CD4-positive, alpha-beta T cell treated with Interleukin-1 beta for 1 hour (primary cell): ENCODE measurements at regions not wholly inside any gene's neighbourhood (a gene's known extent, or its start where the extent isn't known, plus 50 kb on each side); places are given as distances from the start of the nearest gene placed in this dataset.

ENCODE experiments used
- DNase-seq, 2 donors: peaks; one replicate each; pipeline ENCODE4 v3.0.0-alpha.2; 2020 to 2022

DNA sequence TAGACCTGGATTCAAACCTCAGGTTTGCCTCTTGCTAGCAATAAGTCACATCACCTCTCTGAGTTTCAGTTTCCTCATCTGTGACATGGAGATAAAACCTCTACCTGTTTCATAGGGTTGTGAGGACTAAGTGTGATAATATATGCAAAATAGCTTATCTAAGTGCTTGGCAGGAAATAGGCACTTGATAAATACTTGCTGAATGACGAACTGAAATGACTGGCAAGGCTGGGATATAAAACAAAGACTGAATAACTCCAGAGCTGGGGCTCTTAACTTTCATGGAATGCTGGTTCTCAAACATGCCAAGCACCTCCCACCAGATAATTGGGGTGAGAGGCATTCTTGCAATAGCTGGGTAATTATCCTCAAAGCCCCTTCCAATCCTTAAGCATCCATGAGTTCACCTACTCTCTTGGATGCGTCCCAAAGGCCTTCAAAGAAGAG is 87.6 kb downstream of the ADRB2 start:
- no peak for DNase-seq

DNA sequence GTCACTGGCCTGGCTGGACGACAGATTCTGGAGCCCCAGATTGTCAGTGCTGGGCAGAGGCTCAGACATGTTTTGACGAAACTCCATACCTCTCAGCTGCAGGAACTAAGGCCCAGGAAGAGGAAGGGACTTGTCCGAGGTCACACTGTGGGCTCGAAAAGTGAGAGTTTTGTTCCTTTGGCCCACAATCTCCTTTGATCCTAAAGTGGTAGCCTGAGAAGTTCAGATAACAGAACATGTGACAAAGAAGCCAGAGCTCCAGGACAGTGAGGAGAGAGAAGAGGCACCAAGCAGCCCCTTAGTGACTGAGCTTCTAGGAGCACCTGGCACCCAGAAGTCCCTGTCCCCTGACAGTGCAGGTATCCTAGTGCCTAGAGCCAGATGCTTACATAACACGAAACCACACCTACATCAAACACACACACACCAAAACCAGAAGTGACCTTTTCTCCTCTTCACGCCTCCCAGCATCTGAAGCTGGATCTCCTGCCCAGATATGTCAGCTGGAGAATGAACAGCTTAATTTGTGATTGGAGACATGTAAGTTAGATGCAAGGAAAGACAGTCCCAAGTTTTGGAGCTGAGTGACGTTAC is 88.9 kb downstream of the ADRB2 start:
- DNase-seq = no peak

DNA sequence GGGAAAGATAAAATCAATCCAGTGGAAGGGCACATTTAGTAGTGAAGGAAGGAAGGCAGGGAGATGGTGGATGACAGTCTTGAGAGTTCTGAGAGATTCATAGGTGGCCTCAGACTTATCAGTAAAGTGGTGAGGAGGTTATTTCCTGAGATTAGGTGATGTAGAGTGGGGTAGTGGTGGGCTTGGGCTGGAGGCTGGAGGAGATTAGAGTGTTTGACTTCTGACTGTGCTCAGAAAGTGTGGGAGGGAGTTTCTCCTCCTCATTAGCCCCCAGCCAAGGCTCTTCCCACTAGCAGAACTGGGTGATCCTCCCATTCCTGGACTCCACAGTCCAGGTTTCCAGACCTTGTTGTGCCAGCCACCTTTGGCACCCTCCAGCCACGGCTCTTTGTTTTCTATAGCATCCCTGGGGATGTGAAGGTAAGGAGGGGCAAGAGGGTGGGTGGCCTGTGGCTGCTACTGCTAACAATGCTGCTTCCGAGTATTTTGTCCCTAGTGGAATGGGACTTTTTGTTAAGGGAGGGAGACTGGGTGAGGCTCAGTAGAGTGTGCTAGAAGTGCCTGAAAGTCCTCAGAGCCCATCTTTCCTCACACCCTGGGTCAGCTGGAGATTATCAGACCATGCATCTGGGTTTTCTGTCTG is 94.4 kb downstream of the ADRB2 start:
- no peak for DNase-seq

DNA sequence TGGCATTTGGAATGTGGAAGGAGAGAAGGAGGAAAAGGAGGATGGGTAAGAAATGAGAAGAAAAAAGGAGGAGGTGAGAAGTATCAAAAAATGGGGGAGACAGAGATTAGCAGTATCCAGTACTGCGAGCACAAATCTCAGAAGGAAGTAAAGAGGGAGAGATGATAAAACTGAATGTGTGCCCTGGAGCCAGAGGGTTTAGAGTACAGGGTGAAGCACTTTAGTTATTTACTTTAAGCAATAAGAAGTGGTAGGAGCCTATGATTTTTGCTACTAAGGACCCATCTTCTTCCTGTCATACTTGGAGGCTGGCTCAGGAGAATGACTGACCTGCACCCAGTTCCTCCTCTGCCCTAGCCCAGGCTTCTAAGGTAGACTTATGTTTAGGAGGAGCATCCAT is 94.9 kb downstream of the ADRB2 start:
- no peak for DNase-seq

DNA sequence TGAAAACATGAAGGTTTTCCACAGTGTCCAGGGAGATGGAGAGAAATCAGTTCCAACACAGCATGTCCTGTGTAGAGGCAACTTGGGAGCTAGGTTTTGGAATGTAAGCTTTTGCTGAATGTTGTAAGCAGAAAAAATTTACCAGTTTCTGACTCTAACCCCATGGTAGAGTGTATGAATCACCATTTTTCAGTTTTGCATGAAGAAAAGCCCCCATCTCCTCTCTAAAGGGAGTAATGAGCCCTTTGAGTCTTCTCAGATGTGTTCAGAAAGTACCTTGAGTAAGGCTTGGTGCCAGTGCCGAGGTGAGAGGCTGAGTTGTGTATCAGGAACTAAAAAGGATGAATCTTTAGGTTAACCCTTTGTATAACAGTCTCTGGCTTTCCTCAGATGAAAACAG is 96.2 kb downstream of the ADRB2 start:
- no peak for DNase-seq

DNA sequence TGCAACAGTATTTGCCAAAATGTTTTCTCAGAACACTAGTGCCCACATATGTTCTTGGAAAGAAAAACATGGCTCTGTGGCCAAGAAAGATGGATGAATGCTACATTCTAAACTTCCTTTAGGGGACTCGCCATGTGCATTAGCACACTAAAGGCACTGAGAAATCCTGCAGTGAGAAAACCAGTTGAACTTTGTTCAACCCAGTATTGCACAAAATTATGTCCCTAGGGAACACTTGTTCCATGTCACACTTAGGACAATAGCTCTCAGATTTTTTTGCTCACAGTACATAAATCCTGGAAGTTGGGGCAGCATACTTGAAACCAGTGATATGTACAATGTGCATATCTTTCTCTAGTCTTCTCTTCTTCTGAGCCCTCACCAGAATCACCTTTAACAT is 96.6 kb downstream of the ADRB2 start:
- DNase-seq = no peak

DNA sequence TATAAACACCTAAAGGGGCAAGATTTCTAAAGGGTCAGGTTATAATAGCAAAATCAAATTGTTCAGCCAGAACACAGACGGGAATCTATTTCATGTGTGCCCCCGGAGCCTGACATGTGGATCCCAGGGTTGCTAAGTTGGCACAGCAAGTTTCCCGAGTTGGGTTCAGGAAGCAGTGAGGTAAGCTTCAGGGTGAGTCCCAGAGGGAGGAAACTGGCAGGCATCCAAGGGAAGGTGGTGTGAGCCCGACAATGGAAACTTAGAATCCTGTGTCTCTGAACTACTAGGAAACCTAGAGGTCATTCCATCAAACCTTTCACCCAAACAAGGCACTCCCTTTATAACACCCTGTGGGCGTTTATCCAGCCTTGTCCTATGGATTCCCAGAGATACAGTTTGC is 98.4 kb downstream of the ADRB2 start:
- no peak for DNase-seq

DNA sequence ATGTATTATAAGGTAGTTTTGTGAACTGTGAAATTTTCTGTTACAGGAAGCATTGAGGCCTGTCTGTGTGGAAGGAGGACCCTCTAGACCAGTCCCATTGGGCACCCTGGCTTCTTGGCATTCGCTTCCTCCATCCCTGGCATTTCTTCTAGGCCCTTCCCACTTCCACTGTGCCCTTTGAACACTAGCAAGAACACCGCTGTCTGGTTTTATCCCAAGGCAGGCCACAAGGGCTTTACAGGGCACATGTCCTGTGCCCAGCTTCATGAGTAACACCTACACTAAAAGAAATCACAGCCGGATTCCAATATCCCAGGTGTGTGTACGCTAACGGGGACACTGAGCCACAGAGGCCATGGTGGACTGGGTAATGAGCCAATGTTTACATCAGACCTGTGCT is 99.8 kb downstream of the ADRB2 start:
- no peak for DNase-seq

DNA sequence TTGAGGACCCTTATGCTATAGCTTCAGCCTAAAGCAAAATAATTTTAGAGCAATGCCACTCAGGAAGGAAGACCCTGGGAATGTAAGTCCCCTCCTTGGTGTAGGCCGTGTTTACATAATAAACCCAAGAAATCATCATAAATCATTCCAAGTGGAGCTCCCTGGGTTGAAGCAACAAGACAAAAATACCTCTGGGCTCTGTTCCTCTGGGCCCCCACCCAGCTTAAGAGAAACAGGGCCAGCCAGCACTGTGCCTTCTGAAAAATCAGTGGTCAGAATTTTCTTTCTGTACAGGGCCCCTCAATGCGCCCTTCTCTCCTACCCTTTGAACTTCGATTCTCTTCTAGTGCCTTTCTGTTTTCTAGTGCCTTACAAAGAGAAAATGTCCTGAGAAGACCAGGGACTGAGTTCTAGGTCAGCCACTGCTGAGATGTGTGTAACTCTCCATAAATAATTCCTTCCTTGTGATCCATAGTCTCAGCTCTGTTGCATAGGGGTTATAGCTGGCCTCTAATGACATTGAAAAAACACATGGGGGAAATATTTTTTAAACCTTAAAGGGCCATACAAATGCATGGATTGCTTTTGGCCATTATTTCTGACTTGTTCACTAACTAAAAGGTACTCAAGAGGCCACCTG is 101.0 kb downstream of the ADRB2 start:
- no peak for DNase-seq

DNA sequence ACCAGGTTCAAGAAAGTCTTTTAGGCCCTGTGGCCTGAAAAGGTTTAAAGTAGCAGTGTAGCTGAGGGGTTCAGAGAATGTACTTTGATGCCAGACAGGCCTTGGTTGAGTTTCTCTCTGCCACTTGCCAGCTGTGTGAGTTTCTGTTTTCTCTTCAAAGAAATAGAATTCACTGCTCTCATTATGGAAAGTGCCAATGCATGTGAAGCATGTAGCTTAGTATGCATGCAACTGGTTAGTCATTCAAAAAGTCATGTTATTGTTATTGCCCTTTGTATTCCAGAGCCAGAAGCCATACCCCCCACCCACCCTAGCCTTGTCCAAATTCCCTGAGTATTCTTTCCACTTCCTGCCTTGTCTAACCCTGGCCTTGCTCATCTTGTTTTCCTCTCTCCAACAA is 101.7 kb downstream of the ADRB2 start:
- no peak for DNase-seq

DNA sequence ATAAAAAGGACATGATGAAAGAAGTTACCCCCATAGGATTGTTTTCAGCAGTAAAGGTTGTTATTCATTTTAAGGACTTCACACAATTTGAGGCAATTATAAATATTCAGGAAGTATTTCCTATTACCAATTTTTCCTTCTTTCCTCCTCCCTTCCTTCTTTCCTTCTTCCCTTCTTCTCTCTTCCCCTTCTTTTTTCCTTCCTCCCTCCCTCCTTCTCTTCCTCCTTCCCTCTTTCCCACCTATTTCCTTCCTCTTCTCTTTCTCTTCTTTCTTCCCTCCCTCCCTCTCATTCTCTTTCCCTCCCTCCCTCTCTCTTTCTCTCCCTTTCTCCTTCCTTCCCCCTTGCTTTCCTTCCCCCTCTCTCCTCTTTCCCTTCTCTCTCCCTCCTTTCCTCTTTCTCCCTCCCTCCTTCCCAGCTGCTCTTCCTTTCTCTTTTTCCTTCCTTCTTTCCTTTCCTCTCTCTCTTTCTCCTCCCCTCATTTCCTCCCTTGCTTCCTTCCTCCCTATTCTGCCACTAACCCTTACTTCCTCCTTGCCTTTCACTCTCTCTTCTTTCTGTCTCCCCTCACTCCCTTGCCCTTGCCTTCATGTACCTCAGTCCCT is 105.1 kb downstream of the ADRB2 start:
- no peak for DNase-seq

DNA sequence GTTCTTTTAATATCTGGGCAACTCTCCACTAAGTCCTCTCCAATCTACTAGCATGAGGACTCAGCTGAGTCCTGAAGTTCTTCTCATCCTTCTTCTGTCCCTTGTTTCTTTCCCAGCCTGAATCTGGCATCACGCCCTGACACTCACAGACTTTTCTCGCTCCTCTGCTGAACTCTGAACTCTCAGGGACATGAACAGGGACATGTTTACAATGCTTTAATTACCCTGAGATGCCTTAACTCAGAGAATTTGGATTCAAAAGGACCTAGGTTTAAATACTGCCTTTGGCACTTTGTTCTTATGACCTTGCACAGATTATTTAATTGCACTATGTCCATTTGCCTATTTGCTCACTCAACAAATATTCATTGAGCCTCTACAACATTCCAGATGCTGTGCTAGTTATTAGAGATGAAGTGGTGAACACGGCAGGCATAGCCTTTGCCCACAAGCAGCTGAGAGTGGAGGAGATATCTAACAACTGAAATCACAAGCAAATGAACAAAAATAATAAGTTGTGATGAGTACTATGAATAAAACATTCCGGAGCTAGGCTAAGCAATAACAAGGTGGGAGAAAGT is 106.0 kb downstream of the ADRB2 start:
- DNase-seq = no peak

DNA sequence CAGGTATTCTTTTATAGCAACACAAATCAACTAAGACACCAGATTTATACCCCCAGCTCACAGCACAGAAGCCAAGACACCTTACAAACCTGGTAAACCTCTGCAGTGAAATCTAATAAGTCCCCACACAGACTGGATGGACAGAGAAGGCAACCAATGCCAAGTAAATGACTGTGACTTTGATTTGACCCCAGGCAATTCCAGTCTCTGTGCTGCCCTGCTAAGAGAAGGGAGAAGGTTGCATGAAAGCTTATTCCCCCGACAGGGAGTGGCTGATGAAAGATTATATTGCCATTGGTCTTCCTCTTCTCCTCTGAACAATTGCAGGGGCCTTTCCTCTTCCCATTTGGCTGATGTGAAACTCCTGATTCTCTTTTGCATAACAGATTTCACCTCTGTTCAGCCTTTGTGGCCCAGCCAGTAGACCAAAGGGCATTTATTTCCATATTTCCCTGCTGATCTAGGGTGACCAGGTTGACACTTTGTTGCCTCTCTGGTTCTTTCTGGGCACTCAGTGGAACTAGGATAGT is 107.6 kb downstream of the ADRB2 start:
- DNase-seq = no peak

DNA sequence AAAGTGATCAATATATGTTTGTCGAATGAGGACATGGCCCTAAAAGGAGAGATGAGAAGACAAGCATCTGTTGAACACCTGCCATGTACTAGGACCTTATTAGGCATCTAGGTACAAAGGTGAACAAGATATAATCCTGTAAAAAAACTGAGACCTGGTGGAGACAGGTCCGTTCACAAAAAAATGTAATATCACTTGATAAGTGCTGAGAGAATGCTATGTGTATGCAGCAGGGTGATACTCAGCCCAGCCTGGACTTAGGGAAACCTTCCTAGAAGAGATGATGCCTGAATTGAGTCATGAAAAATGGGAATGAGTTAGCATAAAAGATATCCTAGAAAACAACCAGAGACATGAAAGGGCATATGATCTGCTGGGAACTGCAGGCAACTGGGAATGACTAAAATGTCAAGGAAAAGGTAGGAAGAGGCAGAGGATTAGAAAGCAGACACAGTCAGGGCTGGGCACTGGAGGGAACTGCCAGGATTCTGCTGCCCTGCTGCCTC is 108.5 kb downstream of the ADRB2 start:
- no peak for DNase-seq

DNA sequence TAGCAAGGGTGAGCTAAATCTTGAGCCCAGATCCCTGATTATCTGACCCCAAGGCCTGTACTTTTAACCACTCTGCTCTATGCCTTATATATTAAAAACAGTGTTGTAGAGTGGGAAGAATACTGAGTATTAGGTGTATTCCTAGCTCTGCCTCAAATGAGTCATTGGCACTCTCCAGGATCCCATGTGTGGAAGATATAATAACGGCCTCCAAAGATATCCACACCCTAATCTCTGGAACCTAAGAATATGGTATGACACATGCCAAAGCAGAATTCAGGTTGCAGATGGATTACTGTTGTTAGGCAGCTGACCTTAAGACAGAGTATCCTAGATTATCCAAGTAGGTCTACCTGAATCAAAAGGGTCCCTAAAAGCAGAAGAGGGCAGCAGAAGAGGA is 110.8 kb downstream of the ADRB2 start:
- no peak for DNase-seq

DNA sequence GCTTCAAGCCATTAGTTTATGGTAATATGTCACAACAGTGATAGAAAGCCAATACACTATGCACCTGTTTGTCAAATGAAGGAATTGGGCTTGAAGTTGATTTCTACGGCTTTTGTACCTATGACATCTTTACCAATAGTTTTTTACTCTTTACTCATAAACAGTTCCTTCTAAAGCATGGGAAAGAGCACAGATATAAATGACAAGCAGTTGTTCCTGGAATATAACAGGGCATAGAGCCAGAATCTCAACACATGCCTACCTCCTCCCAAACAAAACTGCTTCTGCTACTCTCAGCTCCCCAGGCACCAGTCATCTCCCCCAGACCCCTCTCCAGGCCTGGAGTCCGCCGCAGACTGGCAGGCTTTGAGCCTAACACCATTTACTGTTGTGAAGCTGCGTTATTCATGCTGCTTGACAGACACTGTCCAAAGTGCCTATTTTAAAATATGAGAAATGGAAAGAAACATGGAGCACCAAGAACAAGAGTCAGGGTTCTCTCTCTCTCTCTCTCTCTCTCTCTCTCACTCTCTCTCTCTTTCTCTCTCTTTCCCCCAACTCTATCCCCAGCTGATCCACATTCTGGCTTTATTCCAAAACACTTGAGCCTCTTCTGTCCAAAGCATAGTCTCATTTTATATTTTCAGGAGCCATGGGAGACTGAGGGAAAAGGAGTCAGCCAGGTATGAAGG is 111.6 kb downstream of the ADRB2 start:
- DNase-seq = no peak

DNA sequence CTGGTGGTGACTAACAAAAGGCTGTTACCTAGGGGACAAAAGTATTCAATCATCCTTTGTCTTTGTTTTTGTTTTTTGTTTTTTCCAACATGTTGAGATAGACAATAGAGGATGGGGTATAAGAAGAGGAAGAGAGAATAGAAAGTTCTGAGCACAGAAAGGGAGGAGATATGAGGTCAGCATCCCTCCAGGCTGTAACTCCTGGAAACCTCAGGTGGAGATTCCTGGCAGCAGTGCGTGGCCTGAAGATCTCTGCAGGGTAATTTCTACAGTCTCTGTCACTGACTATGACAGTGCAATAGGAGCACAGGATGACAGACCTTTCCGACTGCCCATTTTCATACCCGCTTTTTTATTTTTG is 112.1 kb downstream of the ADRB2 start:
- DNase-seq = no peak

DNA sequence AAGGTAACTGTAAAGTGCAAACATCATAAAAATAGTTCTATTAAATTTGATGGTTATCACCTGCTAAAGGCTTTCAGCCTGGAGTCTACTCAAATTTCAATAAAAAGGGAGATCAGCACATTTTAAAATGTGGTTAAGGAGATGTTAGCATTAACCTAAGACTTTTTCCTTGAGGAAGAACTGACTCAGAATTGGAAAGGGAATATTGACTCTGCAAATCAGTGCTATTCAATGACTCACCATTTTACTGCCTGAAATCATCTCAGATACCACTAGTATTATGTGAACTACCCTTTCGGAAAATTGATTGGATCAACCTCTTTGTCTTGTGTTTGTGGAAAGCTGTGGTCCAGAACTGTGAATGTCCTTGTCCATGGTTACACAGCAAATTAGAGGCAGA is 113.3 kb downstream of the ADRB2 start:
- no peak for DNase-seq

DNA sequence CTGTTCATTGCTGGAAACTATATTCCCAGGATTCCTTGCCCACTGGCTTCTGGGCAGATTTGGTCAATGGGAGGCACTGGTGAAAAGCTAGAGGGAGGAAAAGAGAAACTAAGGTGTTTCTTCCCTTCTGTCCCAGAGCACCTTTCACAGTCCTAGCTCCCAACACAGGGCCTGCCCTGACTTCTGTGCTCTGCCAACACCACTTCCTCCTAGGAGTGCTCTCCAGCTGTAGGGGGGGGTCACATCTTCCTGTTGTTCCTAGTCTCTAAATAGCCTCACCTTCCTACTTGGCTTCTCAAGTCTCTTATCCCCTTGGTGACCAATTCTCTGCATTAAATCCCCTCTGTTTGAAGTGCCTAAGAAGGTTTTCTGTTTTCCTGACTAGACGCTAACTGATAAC is 115.4 kb downstream of the ADRB2 start:
- no peak for DNase-seq

DNA sequence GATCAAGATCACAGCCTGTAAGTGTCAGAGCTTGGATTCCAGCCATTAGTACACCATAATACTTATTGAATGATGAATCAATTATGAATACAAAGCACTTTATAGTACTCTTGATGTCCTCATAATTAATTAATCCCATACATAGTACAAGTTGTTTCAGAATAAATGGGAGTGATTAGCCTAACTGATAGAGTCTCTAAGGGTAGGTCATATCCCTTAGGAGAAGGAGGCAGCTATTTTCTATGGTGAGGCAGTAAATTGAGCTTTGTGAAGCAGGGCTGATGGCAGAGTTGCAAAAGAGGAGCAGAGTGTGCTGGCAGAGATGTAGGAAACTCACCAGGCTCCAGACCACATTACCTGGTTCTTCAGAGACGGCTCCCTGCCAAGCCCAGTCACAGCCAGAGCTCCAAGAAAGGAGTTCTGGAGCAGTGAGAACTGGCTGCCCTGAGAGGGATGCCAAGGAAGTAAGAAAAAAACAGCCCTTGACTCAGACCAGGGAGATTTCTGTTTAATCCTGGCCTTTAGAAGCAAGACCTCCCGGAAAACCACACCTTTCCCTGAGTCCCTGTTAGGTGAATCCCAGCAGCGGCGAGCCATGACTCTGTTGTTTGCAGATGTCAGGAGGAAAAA is 112.9 kb downstream of the SH3TC2 start:
- DNase-seq = no peak

DNA sequence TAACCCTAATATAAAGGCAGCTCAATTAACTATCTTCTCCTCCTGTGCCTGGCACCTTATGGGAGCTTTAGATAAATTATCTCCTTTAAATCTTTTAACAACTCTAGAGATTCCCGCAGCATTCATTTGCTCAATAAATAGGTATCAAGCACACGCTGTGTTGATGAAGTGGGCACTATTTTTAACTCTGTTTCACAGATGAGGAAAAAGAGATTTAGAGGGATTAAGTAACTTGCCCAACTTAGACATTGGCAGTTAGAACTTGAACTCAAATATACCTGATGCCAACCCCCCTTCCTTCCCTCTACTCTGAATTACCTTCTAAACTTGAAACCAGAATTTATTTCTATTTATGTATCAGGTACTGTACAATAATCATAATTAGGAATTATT is 112.4 kb downstream of the SH3TC2 start:
- DNase-seq = no peak

DNA sequence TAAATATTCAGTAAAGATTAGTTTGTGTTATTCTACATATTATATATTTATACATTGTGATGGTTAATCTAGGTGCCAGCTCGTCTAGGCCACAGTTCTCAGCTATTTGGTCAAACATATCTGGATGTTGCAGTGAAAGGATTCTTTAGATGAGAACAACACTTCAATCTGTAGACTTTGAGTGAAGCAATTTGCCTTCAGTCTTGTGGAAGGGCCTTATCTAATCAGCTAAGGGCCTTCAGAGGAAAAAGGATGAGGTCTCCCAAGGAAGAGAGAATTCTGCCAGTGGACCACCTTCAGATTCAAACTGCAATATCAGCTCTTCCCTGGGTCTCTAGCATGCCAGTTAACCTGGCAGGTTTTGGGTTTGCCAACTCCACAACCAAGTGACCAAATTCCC is 112.0 kb downstream of the SH3TC2 start:
- no peak for DNase-seq
